Caco-2 (cell line): ENCODE measurements at regions not wholly inside any gene's neighbourhood (a gene's known extent, or its start where the extent isn't known, plus 50 kb on each side); places are given as distances from the start of the nearest gene placed in this dataset.

Experiments
- BruUV-seq: library from RNA; stranded (reverse); fragments of 400-500 nt; replicated peaks from 2 replicates; lab custom pipeline; 2021; lab: Mats Ljungman, UMichigan
- CTCF ChIA-PET: fragments of 300-600 bp; sonication (Branson Sonifier 250); formaldehyde crosslinking; loops from one replicate; lab custom pipeline; 2022; ENCODE audit warnings: antibody characterized with exemption; lab: Charles Lee
- POLR2A ChIA-PET: fragments of 300-600 bp; sonication (Branson Sonifier 250); formaldehyde crosslinking; loops from one replicate; lab custom pipeline; 2022; ENCODE audit warnings: antibody characterized with exemption; lab: Charles Lee
- DNase-seq, 2 experiments: peaks; one replicate each; pipeline versions ENCODE4 v3.0.0 to v3.0.0-alpha.2; 2020 to 2022
- H3K27me3 ChIP-seq: replicated peaks from 2 replicates; pipeline ENCODE4 v1.6.0; 2011; ENCODE audit warnings: low read length; ENCODE audit not compliant: control insufficient read depth, insufficient read depth
- H3K36me3 ChIP-seq: 2 replicates; pipeline ENCODE4 v1.5.1; 2011; ENCODE audit warnings: low read length; ENCODE audit not compliant: control insufficient read depth, insufficient read depth
- H3K4me1 ChIP-seq: fragments of 250-450 bp; sonication (Bioruptor Pico); 2 replicates; pipeline ENCODE4 v1.5.1; 2020; ENCODE audit warnings: mild to moderate bottlenecking
- H3K4me3 ChIP-seq: 2 replicates; pipeline ENCODE4 v1.5.1; 2011; ENCODE audit warnings: low read depth, mild to moderate bottlenecking, control low read depth, low read length
- H3K9me3 ChIP-seq: fragments of 250-450 bp; sonication (Bioruptor Pico); 2 replicates; pipeline ENCODE4 v1.5.1; 2020; ENCODE audit warnings: mild to moderate bottlenecking, moderate library complexity
- H3K27ac Mint-ChIP-seq: one replicate; pipeline ENCODE4 v1.8.0; 2022; ENCODE audit warnings: mixed read lengths; ENCODE audit not compliant: unreplicated experiment
- H3K27me3 Mint-ChIP-seq: one replicate; pipeline ENCODE4 v1.8.0; 2022; ENCODE audit warnings: mixed read lengths; ENCODE audit not compliant: insufficient read depth, unreplicated experiment
- H3K36me3 Mint-ChIP-seq: one replicate; pipeline ENCODE4 v1.8.0; 2022; ENCODE audit warnings: mild to moderate bottlenecking, mixed read lengths; ENCODE audit not compliant: insufficient read depth, unreplicated experiment
- H3K4me1 Mint-ChIP-seq: one replicate; pipeline ENCODE4 v1.8.0; 2022; ENCODE audit warnings: low read depth, mixed read lengths; ENCODE audit not compliant: unreplicated experiment
- H3K4me3 Mint-ChIP-seq: one replicate; pipeline ENCODE4 v1.8.0; 2022; ENCODE audit warnings: mild to moderate bottlenecking, moderate library complexity, mixed read lengths; ENCODE audit not compliant: unreplicated experiment
- H3K9me3 Mint-ChIP-seq: one replicate; pipeline ENCODE4 v1.8.0; 2022; ENCODE audit warnings: mixed read lengths; ENCODE audit not compliant: unreplicated experiment
- intact Hi-C: fragments of 100-400 bp; cut with micrococcal nuclease; formaldehyde crosslinking; loops from one replicate; pipeline ENCODE4 v1.10.0; 2022; ENCODE audit not compliant: unreplicated experiment
- TF ChIP-seq, protein P1 (sequence below), 2 experiments: fragments of 200-600 bp in 1 of 2; IDR thresholded peaks; 1 replicate in 1 of 2; 2 replicates in 1 of 2; pipeline versions ENCODE4 v1.5.1 to v1.8.0; 2011 to 2022; ENCODE audit warnings: antibody characterized with exemption in 1 of 2, control low read depth in 1 of 2, inconsistent platforms in 1 of 2, low read depth in 1 of 2, low read length in 1 of 2, mild to moderate bottlenecking in 1 of 2, moderate library complexity in 1 of 2; ENCODE audit not compliant: insufficient read depth in 1 of 2, severe bottlenecking in 1 of 2, unreplicated experiment in 1 of 2

DNA sequence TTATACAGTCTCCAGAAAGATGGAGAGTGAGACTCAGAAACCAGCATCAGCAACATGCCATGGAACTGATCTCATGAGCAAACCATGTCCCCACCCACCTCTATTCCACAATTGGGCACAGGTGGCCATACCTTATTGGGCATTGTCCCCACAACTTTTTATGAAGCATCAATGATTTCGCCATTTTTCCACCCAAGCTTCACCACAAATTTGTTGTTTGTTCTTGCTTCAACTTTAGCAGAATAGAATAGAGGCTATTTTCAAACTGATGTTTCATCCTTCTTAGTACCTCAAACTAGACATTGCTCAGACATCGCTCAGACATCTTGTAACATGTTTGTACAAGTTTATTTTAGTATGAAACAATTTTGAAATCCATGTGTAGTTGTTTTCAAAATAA lies 112.5 kb upstream of the TMTC2 start:
- CTCF ChIA-PET = no interaction called here
- Histone ChIP-seq H3K9me3 (no peaks in the 10 kb centered on the region), H3K36me3 (no peaks in the 10 kb centered on the region), H3K4me1 (no peaks in the 10 kb centered on the region), H3K4me3 (no peak overlapping the region), H3K27me3 (no peaks in the 10 kb centered on the region)
- DNase-seq = no peak
- H3K4me3 Mint-ChIP-seq = no peak overlapping the region
- no TSS peak for BruUV-seq
- H3K27me3 Mint-ChIP-seq = no peaks in the 10 kb centered on the region
- H3K9me3 Mint-ChIP-seq = no peaks in the 10 kb centered on the region
- TF ChIP-seq, protein P1, sequence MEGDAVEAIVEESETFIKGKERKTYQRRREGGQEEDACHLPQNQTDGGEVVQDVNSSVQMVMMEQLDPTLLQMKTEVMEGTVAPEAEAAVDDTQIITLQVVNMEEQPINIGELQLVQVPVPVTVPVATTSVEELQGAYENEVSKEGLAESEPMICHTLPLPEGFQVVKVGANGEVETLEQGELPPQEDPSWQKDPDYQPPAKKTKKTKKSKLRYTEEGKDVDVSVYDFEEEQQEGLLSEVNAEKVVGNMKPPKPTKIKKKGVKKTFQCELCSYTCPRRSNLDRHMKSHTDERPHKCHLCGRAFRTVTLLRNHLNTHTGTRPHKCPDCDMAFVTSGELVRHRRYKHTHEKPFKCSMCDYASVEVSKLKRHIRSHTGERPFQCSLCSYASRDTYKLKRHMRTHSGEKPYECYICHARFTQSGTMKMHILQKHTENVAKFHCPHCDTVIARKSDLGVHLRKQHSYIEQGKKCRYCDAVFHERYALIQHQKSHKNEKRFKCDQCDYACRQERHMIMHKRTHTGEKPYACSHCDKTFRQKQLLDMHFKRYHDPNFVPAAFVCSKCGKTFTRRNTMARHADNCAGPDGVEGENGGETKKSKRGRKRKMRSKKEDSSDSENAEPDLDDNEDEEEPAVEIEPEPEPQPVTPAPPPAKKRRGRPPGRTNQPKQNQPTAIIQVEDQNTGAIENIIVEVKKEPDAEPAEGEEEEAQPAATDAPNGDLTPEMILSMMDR (IDR thresholded peaks at IDR 0.05; ENCODE audit: insufficient read depth in 1 of 2, low read depth in 1 of 2, low read length in 1 of 2, severe bottlenecking in 1 of 2, unreplicated experiment in 1 of 2) = no peak
- H3K27ac Mint-ChIP-seq = no peak overlapping the region
- no peaks in the 10 kb centered on the region for H3K36me3 Mint-ChIP-seq
- intact Hi-C loops = no loop called here
- H3K4me1 Mint-ChIP-seq = peaks cover 5% of the 10 kb centered on the region
- POLR2A ChIA-PET = no interaction called here

DNA sequence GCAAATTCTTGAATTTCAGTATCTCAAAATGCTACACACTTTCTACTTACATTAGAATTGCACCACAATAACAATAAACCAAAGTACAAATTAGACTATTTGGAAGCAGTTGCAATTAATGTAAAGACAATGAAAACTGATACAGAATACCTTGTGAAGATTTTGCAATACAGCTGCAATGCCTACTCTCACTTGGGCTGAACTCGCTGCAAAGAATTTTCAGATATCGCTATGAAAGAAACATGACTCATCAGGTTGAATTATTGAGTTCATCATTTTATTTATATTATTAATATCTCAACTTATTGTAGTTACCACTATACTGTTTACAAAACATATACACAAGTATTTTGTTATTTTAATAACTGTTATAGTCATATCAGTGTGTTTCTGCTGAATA lies 108.0 kb upstream of the TMTC2 start:
- Mint-ChIP-seq H3K9me3 (no peaks in the 10 kb centered on the region), H3K4me1 (no peaks in the 10 kb centered on the region), H3K27ac (no peak overlapping the region), H3K36me3 (no peaks in the 10 kb centered on the region), H3K27me3 (peaks cover 2% of the 10 kb centered on the region), H3K4me3 (no peak overlapping the region)
- DNase-seq = no peak
- no peaks in the 10 kb centered on the region for H3K27me3 ChIP-seq
- no peaks in the 10 kb centered on the region for H3K9me3 ChIP-seq
- ChIA-PET POLR2A (no interaction called here), CTCF (no interaction called here)
- no TSS peak for BruUV-seq
- intact Hi-C loops = no loop called here
- TF ChIP-seq, protein P1 (IDR thresholded peaks at IDR 0.05; ENCODE audit: insufficient read depth in 1 of 2, low read depth in 1 of 2, low read length in 1 of 2, severe bottlenecking in 1 of 2, unreplicated experiment in 1 of 2) = no peak
- no peaks in the 10 kb centered on the region for H3K36me3 ChIP-seq
- H3K4me1 ChIP-seq = no peaks in the 10 kb centered on the region
- no peak overlapping the region for H3K4me3 ChIP-seq

DNA sequence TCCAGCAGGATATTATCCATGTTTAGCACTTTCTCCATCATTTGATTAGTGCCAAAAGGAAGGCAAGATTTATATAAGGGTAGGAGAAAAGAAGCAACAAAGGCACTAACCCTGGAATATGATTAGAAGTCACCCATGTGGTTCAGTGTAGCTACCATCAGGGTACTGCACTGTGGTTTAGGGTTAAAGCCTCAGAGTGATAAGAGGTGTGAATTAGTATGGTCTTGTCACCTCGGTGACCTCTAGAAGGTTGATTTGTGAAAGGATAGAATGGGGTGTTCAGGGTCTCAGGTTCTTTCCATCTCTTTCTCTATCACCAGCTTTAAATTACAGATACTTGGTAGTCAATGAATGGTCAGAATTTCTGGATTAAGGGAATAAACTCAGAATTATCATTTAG lies 103.0 kb upstream of the TMTC2 start:
- H3K27me3 Mint-ChIP-seq = peaks cover 2% of the 10 kb centered on the region

More for the DNA sequence above, 103.0 kb upstream of the TMTC2 start:
- Histone ChIP-seq H3K36me3 (no peaks in the 10 kb centered on the region), H3K4me3 (no peak overlapping the region), H3K9me3 (no peaks in the 10 kb centered on the region), H3K27me3 (no peaks in the 10 kb centered on the region), H3K4me1 (no peaks in the 10 kb centered on the region)
- no TSS peak for BruUV-seq
- no peaks in the 10 kb centered on the region for H3K4me1 Mint-ChIP-seq
- no peak overlapping the region for H3K4me3 Mint-ChIP-seq
- CTCF ChIA-PET = no interaction called here
- no peak overlapping the region for H3K27ac Mint-ChIP-seq
- DNase-seq = no peak
- no peaks in the 10 kb centered on the region for H3K36me3 Mint-ChIP-seq
- TF ChIP-seq, protein P1 (IDR thresholded peaks at IDR 0.05; ENCODE audit: insufficient read depth in 1 of 2, low read depth in 1 of 2, low read length in 1 of 2, severe bottlenecking in 1 of 2, unreplicated experiment in 1 of 2) = no peak
- intact Hi-C loops = no loop called here
- POLR2A ChIA-PET = no interaction called here
- peaks cover 8% of the 10 kb centered on the region for H3K9me3 Mint-ChIP-seq
